ENCODE measurements at regions not wholly inside any gene's neighbourhood (a gene's known extent, or its start where the extent isn't known, plus 50 kb on each side); places are given as distances from the start of the nearest gene placed in this dataset.

DNA sequence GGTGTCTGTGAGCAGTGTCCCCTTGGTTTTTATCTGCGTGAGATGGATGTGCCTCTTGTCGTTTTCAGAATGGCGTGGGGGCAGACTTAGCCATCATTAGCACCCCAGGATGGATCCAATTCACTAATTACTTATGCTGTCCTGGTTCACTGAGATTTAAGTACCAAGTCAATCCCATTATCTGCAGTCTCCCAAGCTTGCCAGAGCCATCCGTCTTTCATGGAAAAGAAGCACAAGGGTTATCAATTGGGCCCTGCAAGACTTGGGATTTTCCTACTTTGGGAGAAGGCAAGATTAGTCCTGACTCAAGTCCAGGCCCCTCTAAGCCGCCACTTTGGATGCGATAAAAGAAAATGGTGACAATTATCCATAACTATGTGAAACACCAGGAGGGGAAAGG, 404.0 kb downstream of the TMEM182 start:
- no peak for TF ChIP-seq CTCF (IDR thresholded peaks at IDR 0.05; ENCODE audit: extremely low read depth, insufficient read depth, missing control alignments)

GRCh38 chr2:103166456-103167324, 404.9 kb downstream of the TMEM182 start:
- no peak for TF ChIP-seq CTCF (IDR thresholded peaks at IDR 0.05; ENCODE audit: extremely low read depth, insufficient read depth, missing control alignments)
- in situ Hi-C loops (cut with MboI; ENCODE audit: low pct_unique_long_range_greater_than_20kb, low sequenced_read_pairs, unreplicated experiment), result loop anchor here (25.0 kb wide), 1 partner anchor 1696 kb away; the partner anchor contains the start of gene POU3F3
- DNase-seq (ENCODE audit: low spot score), result no peak

More for the DNA sequence above, 404.0 kb downstream of the TMEM182 start:
- DNase-seq (ENCODE audit: low spot score), result no peak
- in situ Hi-C loops (cut with MboI; ENCODE audit: low pct_unique_long_range_greater_than_20kb, low sequenced_read_pairs, unreplicated experiment), result loop anchor here (25.0 kb wide), 1 partner anchor 1696 kb away; the partner anchor contains the start of gene POU3F3

- TF ChIP-seq CTCF (IDR thresholded peaks at IDR 0.05; ENCODE audit: extremely low read depth, insufficient read depth, missing control alignments), result no peak
- in situ Hi-C loops (cut with MboI; ENCODE audit: low pct_unique_long_range_greater_than_20kb, low sequenced_read_pairs, unreplicated experiment), result loop anchor here (25.0 kb wide), 1 partner anchor 1695 kb away; the partner anchor contains the start of gene POU3F3
Measured at GRCh38 chr2:103167599-103167998, 405.8 kb downstream of the TMEM182 start.

DNA sequence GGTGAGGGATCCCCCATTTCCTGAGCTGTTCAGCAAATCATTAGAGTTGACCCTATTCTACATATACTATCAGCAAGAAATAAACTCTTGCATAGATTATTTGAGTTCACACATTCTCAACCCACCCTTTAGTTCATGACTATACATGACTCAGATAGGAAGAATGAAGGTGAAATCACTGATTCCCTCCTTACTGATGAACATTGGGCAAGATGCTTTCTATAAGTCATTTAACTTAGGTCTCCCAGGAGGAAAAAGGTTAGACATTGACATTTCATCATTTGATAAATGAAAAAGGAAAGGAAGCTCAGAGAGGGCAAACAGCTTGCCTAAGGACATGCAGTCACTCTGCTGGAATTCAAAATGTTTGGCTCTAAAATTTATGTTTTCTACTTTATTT, 408.0 kb downstream of the TMEM182 start:
- no peak for TF ChIP-seq CTCF (IDR thresholded peaks at IDR 0.05; ENCODE audit: extremely low read depth, insufficient read depth, missing control alignments)
- no peak for DNase-seq (ENCODE audit: low spot score)
- in situ Hi-C loops (cut with MboI; ENCODE audit: low pct_unique_long_range_greater_than_20kb, low sequenced_read_pairs, unreplicated experiment), result loop anchor here (25.0 kb wide), 1 partner anchor 1692 kb away; the partner anchor contains the start of gene POU3F3

More at GRCh38 chr2:103167599-103167998, 405.8 kb downstream of the TMEM182 start:
- no peak for DNase-seq (ENCODE audit: low spot score)

DNA sequence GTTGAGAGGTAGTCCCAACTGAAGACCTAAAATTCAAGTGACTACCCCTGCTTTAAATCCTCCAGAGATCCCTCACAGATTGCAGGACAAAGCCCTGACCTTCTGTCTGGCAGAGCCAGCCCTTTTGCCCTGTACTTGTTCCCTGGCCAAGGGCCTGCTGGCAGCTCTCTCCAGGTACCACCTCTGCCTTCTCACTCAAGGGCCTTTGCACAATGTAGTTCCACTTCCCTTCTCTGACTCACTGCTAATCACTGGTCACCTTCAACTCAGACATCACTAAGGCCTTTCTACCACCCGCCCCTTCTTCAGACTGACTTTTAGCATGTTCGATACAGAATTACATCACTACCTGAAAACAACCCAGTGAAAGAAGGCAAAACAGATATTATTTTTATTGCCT, 411.0 kb downstream of the TMEM182 start:
- no peak for TF ChIP-seq CTCF (IDR thresholded peaks at IDR 0.05; ENCODE audit: extremely low read depth, insufficient read depth, missing control alignments)
- DNase-seq (ENCODE audit: low spot score), result no peak
- in situ Hi-C loops (cut with MboI; ENCODE audit: low pct_unique_long_range_greater_than_20kb, low sequenced_read_pairs, unreplicated experiment), result loop anchor here (25.0 kb wide), 1 partner anchor 1689 kb away; the partner anchor contains the start of gene POU3F3

- no peak for DNase-seq (ENCODE audit: low spot score)
- in situ Hi-C loops (cut with MboI; ENCODE audit: low pct_unique_long_range_greater_than_20kb, low sequenced_read_pairs, unreplicated experiment), result loop anchor here (25.0 kb wide), 1 partner anchor 1688 kb away; the partner anchor contains the start of gene POU3F3
- no peak for TF ChIP-seq CTCF (IDR thresholded peaks at IDR 0.05; ENCODE audit: extremely low read depth, insufficient read depth, missing control alignments)
Measured at GRCh38 chr2:103174711-103175110, 412.9 kb downstream of the TMEM182 start.

Data from GM13977 (cell line).